ENCODE measurements at regions not wholly inside any gene's neighbourhood (a gene's known extent, or its start where the extent isn't known, plus 50 kb on each side); places are given as distances from the start of the nearest gene placed in this dataset.

DNA sequence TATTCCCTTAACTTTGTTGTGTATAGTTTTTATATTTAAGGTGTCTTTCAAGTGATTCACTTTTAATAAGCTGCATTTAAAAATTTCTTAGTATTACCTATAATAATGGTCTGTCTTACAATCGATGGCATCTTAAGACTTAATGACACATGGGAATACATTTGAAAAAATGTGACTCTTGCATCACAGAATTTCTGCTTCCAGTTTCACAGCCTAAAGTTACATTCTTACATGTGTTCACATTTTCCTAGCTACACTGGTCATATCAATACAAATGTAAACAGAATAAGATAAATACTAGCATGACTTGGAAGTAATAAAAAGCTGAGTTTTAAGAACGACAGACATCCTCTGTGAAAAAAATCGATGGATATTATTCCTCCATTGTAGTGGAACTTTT, 1597.1 kb upstream of the MIR17HG start:
- Histone ChIP-seq H3K4me1 (ENCODE audit: insufficient read depth, low read length) (0 out of 2 replicates have a peak, but pooled peaks cover 5% of the 10 kb centered on the region), H3K9me2 (replicated peaks; ENCODE audit: low read length) (no peaks in the 10 kb centered on the region), H3K27me3 (ENCODE audit: low read length) (no peaks in the 10 kb centered on the region), H4K20me1 (ENCODE audit: low read length) (no peaks in the 10 kb centered on the region), H3K36me3 (ENCODE audit: low read depth, low read length) (no peaks in the 10 kb centered on the region), H3K27ac (ENCODE audit: low read length) (no peak overlapping the region), H3K79me2 (ENCODE audit: low read length) (no peaks in the 10 kb centered on the region), H3K9me3 (ENCODE audit: low read length) (no peaks in the 10 kb centered on the region), H3F3A (ENCODE audit: low read length, unreplicated experiment) (no peaks in the 10 kb centered on the region), H3K4me2 (ENCODE audit: low read length) (no peak overlapping the region), H3K9ac (ENCODE audit: low read length) (no peak overlapping the region), H3K4me3 (ENCODE audit: low read length) (no peak overlapping the region), H2AFZ (ENCODE audit: low read length) (no peak overlapping the region)
- intact Hi-C loops (cut with micrococcal nuclease): no loop called here
- ChIA-PET POLR2A (ENCODE audit: unreplicated experiment) (no interaction called here), CTCF (no interaction called here)
- TF ChIP-seq, protein P1, sequence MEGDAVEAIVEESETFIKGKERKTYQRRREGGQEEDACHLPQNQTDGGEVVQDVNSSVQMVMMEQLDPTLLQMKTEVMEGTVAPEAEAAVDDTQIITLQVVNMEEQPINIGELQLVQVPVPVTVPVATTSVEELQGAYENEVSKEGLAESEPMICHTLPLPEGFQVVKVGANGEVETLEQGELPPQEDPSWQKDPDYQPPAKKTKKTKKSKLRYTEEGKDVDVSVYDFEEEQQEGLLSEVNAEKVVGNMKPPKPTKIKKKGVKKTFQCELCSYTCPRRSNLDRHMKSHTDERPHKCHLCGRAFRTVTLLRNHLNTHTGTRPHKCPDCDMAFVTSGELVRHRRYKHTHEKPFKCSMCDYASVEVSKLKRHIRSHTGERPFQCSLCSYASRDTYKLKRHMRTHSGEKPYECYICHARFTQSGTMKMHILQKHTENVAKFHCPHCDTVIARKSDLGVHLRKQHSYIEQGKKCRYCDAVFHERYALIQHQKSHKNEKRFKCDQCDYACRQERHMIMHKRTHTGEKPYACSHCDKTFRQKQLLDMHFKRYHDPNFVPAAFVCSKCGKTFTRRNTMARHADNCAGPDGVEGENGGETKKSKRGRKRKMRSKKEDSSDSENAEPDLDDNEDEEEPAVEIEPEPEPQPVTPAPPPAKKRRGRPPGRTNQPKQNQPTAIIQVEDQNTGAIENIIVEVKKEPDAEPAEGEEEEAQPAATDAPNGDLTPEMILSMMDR (conservative IDR thresholded peaks at IDR 0.05; ENCODE audit: low read depth, low read length): no peak
- TF ChIP-seq EZH2 (IDR thresholded peaks at IDR 0.05; ENCODE audit: low read length, unreplicated experiment): no peak
- no peak for TF ChIP-seq EZH2phosphoT487 (IDR thresholded peaks at IDR 0.05; ENCODE audit: borderline replicate concordance, low read length)
- DNase-seq (no peak), ATAC-seq (no peak)
- no TSS peak for BruUV-seq (replicated peaks)

DNA sequence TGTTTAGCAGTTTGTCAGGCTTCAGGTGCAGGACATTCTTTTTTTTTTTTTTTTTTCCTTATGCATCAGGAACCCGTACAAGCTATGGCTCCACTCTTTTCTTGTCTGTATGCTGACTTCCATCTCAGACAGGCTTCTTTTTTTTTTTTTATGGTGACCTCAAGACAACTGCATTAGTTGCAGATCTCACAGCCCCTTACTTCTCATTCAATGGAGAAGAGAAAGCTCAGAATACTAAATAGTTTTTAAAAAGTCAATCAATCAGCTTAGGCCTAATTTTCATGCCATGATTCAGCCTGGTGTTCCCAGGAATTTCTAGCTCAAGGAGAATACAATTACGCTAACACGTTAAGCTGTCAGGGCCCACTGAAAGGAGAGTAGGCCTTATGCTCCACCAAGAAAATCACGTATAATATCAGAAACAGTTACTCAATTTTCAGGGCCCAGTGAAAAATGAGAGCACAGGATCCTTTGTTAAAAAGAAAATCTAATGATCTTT, 1596.0 kb upstream of the MIR17HG start:
- Histone ChIP-seq H3K79me2 (ENCODE audit: low read length) (no peaks in the 10 kb centered on the region), H3K4me2 (ENCODE audit: low read length) (no peak overlapping the region), H3K36me3 (ENCODE audit: low read depth, low read length) (no peaks in the 10 kb centered on the region), H3K9me3 (ENCODE audit: low read length) (0 out of 2 replicates have a peak, but pooled peaks cover 4% of the 10 kb centered on the region), H3K4me1 (ENCODE audit: insufficient read depth, low read length) (0 out of 2 replicates have a peak, but pooled peaks cover 5% of the 10 kb centered on the region), H2AFZ (ENCODE audit: low read length) (no peak overlapping the region), H3K27ac (ENCODE audit: low read length) (no peak overlapping the region), H3K9ac (ENCODE audit: low read length) (no peak overlapping the region), H3K4me3 (ENCODE audit: low read length) (no peak overlapping the region), H3F3A (ENCODE audit: low read length, unreplicated experiment) (no peaks in the 10 kb centered on the region), H3K27me3 (ENCODE audit: low read length) (no peaks in the 10 kb centered on the region), H3K9me2 (replicated peaks; ENCODE audit: low read length) (no peaks in the 10 kb centered on the region), H4K20me1 (ENCODE audit: low read length) (no peaks in the 10 kb centered on the region)
- no peak for DNase-seq
- ATAC-seq: no peak
- no TSS peak for BruUV-seq (replicated peaks)
- ChIA-PET POLR2A (ENCODE audit: unreplicated experiment) (no interaction called here), CTCF (no interaction called here)
- intact Hi-C loops (cut with micrococcal nuclease): no loop called here
- no peak for TF ChIP-seq EZH2phosphoT487 (IDR thresholded peaks at IDR 0.05; ENCODE audit: borderline replicate concordance, low read length)
- TF ChIP-seq EZH2 (IDR thresholded peaks at IDR 0.05; ENCODE audit: low read length, unreplicated experiment): no peak
- TF ChIP-seq, protein P1 (conservative IDR thresholded peaks at IDR 0.05; ENCODE audit: low read depth, low read length): no peak

DNA sequence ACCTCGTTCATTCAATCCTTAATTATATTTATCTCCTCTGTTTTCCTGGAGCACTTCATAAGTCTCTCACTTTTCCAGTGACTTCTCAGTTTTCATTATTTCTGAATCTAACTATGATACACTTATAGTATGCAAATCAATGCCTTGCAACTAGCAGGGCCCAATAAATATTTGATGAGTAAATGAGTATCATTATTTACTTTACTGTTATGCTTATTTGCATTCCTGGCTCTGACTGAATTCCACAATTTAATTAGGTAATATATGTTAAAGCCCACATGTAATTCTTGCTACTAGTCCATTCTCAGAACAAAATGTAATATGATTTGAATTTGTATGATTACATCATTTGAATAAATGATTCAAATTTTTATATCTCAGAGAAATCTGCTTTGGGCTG, 1595.1 kb upstream of the MIR17HG start:
- H3K9me2 ChIP-seq (replicated peaks; ENCODE audit: low read length): no peaks in the 10 kb centered on the region
- H3K4me2 ChIP-seq (ENCODE audit: low read length): no peak overlapping the region
- 0 out of 2 replicates have a peak, but pooled peaks cover 4% of the 10 kb centered on the region for H3K9me3 ChIP-seq (ENCODE audit: low read length)
- H3K4me3 ChIP-seq (ENCODE audit: low read length): no peak overlapping the region
- no peaks in the 10 kb centered on the region for H3K79me2 ChIP-seq (ENCODE audit: low read length)
- TF ChIP-seq, protein P1 (conservative IDR thresholded peaks at IDR 0.05; ENCODE audit: low read depth, low read length): no peak
- TF ChIP-seq EZH2phosphoT487 (IDR thresholded peaks at IDR 0.05; ENCODE audit: borderline replicate concordance, low read length): no peak
- TF ChIP-seq EZH2 (IDR thresholded peaks at IDR 0.05; ENCODE audit: low read length, unreplicated experiment): no peak
- ChIA-PET CTCF (no interaction called here), POLR2A (ENCODE audit: unreplicated experiment) (no interaction called here)
- intact Hi-C loops (cut with micrococcal nuclease): no loop called here
- no peak overlapping the region for H3K9ac ChIP-seq (ENCODE audit: low read length)
- H3K36me3 ChIP-seq (ENCODE audit: low read depth, low read length): no peaks in the 10 kb centered on the region
- H3K27ac ChIP-seq (ENCODE audit: low read length): no peak overlapping the region
- no TSS peak for BruUV-seq (replicated peaks)
- 0 out of 2 replicates have a peak, but pooled peaks cover 5% of the 10 kb centered on the region for H3K4me1 ChIP-seq (ENCODE audit: insufficient read depth, low read length)
- ATAC-seq: peak; percentile 51; the same call in 1 of the 2 replicates
- no peak overlapping the region for H2AFZ ChIP-seq (ENCODE audit: low read length)
- no peaks in the 10 kb centered on the region for H3F3A ChIP-seq (ENCODE audit: low read length, unreplicated experiment)
- no peaks in the 10 kb centered on the region for H3K27me3 ChIP-seq (ENCODE audit: low read length)
- no peaks in the 10 kb centered on the region for H4K20me1 ChIP-seq (ENCODE audit: low read length)
- DNase-seq: peak; percentile 24
